Adrenal gland (tissue), 5 donors: ENCODE measurements at regions not wholly inside any gene's neighbourhood (a gene's known extent, or its start where the extent isn't known, plus 50 kb on each side); places are given as distances from the start of the nearest gene placed in this dataset.

Source experiments
- CTCF ChIP-seq, 6 experiments: fragments of 450-650 bp in 4 of 6; fragments of 200-600 bp in 2 of 6; sonication (generic) in 1 of 6; IDR thresholded peaks; 1 replicate in 5 of 6; 2 replicates in 1 of 6; pipeline versions ENCODE4 v1.5.1 to v1.8.0; 2016 to 2021; ENCODE audit warnings: antibody characterized with exemption in 6 of 6, mild to moderate bottlenecking in 2 of 6, moderate library complexity in 1 of 6
- POLR2A ChIP-seq, 2 donors: fragments of 450-650 bp; IDR thresholded peaks; one replicate each; pipeline ENCODE4 v1.6.1; 2017; ENCODE audit warnings: antibody characterized with exemption in 2 of 2, mild to moderate bottlenecking in 2 of 2, moderate library complexity in 1 of 2
- donor health status: DM: no; HTN: no; CAD: no.

DNA sequence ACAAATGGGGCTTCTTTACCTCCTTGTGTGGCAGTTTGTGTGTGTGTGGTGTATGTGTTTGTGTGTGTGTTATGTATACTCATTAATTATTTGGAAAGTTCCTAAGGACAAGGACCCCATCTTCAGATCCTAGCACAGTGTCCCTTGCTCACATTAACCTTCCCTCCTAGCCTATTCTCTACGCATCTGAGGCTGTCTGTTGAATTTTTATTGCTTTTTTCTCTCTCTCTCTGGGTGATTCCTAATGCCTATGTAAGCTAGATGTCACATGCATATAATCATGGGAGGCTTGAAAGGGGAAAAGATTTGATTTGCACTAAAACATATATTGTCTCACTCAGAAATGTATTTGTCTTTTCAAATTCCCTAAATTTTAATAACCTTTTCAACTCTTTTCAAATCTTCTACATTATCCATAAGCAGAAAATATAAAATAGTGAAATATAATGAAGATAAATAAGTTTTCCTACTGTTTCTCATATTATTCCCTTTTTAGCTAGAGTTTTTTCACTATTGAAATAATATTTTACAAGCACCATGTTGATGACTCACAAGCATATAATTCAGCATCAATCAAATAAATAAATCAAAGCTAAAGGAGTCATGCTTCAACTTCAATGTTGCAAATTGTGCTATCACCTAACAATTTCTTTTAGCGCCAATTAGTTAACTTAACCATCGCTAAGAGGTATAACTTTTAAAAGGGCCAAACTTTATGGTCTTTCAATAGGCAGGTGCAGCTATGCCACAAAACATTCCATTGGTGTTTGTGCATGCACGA is 199.0 kb upstream of the ERBB4 start:
- no peak for TF ChIP-seq POLR2A (IDR thresholded peaks at IDR 0.05)
- TF ChIP-seq CTCF (IDR thresholded peaks at IDR 0.05) = no peak
